ENCODE measurements at regions not wholly inside any gene's neighbourhood (a gene's known extent, or its start where the extent isn't known, plus 50 kb on each side); places are given as distances from the start of the nearest gene placed in this dataset.

DNA sequence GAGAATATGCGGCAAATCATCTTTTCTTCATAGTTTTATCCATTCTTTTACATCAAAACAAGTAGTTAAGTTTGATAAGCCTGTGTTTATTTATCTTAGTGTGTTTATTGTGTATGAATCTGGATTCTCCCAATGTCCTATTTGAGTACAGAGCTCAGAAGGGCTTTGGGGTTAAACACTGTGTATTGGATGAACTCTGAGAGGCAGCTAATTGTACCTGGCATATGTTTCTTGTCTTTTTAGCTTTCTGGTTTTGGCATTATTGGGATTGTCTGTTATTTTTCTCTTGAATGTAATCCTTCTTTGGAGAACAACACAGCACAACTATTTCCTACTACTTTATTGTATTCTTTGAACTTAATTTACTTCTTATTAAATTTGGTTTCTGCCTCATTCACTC, 906.9 kb downstream of the ADGRL2 start:
- DNase-seq: no peak

DNA sequence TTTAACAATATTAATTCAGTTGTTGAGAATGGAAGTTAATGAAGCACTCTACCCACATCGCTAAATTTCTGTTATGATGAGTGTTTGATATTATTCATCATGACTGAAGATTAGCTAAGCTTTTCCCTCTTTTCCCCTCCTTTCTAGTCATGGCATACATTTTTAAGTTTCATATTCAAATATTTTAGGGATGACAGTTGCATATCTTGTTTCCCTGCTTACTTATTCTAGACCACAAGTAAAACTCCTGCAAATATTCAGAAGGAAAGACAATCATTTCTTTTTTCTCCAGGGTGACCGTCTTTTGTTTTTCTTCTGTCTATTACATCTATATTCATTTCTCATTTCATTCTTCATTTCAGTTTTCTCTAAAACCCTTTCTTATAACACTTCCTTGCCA, 906.0 kb downstream of the ADGRL2 start:
- DNase-seq: no peak

DNA sequence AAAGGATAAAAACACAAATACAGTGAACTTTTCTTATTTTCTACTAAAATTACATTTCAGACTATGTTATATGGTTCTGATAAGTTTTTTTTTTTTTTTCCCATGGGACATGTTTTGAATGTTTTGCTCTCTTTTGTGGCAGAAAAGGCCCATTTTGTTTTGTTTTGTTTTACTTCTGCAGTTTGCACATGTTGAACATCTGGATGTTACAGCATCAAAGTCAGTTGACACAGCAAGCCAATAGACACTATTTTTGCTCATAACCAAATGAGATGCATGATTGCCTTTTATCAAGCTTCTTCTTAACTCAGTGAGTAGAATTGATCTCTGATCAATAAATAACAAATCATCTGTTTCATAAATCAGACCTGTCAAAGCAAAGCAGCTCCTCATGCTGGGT, 904.2 kb downstream of the ADGRL2 start:
- no peak for DNase-seq

DNA sequence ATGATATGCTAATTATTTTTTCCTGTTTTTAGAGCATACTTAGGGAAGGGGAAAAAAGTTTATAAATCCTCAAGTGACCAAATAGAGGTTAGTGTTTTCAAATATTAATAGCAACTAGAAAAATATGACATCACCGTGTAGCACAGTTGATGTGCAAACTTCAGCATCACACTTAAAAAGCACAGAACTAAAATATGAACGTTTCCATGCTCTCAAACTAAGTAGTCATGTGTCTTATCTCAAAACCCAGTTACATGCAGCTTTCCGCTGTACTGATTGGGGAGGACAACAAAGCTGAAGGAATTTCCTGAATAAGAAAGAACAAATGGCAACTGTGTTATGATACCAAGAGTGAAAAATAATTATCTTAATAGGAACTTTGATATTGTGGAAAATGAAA, 903.7 kb downstream of the ADGRL2 start:
- no peak for DNase-seq

DNA sequence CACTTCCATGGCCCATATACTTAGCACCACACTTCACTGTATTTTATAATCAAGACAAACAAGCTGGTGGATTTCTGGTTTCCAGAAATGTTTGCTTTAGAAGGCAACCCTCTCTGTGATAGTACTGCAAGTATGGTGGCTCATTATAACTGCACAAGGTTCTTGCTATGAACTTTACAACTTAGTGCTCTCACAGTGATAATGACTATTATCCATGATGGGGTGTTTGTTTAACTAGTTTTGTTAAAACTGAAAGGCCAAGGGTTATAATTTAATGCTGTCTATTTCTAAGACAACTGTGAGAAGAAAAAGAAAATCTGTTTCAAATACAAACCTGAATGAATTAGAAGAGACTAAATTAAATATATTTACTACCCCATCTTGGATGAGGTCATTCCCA, 903.2 kb downstream of the ADGRL2 start:
- DNase-seq: no peak

DNA sequence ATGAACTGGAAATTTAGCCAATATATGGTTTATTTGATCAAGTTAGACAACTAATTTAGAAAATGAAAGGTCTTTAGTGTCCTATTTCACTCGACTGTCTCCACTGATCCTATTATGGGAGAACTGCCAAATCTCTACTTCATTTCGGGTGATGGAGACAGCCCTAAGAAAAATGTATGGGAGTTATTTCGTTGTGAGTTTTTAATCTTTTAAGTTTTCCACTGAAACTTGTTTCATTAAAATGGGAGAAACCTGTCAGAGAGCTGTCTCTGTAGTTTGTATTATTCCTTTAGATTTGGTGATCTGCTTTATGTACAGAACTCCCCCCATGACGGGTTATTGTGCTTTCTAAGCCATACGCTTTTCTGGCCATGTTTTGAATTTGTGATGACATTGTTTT, 899.7 kb downstream of the ADGRL2 start:
- DNase-seq: no peak

DNA sequence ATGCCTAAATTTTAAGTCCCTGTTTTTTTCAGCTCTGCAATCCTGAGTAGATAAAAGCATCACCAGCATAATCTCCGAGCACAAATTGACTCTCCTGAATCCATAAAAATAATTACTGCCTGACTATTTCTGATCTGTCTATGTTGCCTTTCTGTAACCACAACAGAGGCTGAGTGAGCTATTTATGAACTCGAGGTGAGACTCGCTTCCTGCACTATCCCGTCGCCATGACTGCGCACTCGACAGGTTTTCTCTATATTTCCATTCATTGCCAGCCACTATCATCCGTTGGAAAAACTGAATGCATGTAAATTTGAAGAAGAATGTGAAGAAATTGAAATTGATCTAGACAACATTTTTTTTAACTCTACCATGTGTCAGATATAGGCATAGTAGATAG, 897.2 kb downstream of the ADGRL2 start:
- no peak for DNase-seq

DNA sequence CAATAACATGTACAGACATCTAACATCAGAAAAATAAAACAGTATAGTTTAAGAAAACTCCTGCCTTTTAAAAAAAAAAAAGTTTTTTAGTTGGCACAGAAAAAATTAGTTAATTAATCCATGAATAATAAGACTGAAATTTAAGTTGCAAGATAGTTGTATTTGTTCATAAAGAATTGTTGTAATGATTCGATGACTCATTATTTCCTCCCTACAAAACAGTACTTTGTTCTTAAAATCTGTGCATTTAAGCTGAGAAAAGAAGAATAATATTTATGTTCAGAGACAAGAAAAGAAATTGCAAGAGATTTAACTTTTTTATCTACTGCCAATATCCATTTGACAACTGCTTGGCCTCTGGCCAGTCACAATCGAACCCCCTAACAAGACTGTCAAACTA, 894.7 kb downstream of the ADGRL2 start:
- DNase-seq: no peak

DNA sequence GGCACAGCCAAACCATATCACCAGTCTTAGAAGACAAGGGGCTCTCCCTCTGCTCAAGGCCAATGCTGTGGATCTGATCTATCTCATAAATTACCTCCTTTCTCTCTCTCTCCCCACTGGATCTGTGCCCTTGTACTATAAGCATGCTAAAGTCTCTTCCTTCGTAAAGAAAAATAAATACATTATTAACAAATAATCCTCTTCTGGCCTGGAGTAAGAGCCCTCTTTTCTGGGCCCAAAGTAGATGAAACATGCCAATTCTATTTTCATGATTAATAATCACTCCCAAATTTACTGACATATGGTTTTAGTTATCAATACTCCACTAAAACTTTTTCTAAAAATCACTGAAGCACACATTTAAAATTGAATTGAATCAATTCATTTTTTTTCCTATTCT, 889.7 kb downstream of the ADGRL2 start:
- no peak for DNase-seq

DNA sequence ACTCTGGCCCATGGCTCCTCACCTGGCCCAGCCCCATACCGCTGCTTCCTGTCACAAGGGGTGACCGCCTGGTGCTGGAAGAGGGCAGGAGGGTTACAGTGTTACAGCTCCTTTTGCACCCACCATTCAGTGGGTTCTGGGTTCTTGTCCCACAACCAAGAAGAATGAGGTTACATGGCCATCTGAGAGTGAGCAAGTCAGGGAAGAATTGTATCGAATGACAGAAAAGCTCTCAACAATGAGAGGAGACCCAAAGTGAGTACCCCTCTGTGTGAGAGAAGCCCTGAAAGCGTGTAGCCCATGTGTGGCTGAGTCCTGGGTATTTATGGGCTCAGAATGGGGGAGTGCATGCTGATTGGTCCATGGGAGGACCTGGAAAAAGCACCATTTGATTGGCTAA, 888.5 kb downstream of the ADGRL2 start:
- DNase-seq: no peak

DNA sequence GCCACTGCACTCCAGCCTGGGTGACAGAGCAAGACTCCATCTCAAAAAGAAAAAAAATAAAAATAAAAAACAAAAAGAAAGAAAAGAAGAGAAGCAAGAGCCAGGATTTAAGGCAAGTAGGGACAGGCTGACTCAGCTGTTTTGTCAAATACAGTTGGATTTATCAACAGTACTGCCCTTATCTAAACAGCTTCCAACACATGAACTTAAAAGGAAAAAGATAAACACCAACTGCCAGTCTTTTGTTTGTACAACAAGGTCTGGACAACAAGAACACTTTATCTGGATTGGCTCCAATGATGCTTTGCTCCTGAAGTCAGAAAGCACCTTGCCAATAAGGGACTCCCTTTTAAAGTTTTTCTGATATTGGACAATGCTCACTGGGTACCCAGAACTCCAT, 886.0 kb downstream of the ADGRL2 start:
- DNase-seq: no peak

DNA sequence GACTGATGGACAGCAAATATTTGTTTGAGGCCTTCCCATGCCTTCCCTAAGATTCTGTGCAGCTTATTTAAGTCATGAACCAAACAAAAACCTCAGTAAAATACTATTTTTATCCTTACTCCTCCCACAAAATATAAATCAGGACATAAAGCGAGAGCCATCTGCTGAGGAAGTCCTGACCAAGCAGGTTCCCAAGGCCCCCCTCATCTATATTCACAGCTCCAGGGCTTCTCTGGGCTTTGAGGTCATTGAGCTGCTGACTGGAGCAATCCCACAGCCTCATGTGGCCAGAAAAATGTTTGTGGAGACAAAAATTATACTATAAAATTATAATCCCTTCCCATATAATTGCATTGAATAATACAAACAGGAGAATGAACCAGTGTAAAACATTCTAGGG, 846.2 kb downstream of the ADGRL2 start:
- DNase-seq: no peak

DNA sequence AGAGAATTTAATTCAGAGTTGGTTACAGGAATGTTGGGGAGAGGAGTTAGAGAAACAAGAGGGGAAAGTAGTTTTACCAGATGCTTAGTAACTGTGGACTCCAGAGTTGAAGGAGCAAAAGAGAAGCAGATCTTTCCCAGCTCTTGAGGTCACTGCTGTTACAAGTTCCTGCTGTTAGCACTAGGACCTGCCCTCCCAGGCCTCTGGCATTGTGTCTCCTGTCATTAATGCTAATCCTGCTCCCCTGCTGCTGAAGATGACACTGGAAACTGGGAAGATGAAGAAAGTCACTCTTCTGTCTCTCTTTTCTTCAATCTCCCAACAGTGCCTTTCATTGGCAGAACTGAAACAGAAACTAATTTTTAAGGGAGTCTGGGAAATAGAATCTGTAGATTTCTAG, 845.6 kb downstream of the ADGRL2 start:
- no peak for DNase-seq

DNA sequence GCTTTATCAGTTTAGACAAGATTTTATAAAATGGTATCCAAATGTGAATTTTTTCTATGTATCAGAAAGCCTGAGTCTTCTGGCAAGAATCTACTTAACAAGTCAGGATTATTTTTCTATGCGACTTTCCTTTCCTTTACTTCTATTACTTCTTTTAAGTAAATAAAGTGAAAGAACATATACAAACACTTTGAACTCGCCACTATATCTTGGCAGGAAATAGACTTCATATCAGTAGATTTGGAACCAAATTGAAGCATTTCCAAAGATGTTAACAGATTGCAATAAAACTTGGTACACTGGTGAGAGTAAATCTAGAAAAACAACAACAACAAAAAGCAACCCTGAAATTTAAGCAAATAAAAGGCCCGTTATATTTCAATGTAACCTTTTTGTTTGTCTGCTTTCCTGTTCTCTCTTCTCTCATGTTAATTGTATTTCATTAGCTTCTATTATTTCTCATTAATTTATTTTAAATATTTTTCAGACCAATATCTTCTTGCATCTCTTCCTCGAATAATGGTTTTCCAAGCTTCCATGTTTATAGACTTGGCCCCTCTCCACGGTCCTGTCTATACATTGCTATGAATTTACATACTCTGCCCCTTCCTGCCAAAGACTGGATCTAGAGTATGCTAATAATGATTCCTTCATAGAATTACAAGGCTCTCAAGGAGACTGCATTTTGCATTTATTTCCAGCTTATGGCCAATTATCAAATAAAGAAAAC, 843.6 kb downstream of the ADGRL2 start:
- no peak for DNase-seq

DNA sequence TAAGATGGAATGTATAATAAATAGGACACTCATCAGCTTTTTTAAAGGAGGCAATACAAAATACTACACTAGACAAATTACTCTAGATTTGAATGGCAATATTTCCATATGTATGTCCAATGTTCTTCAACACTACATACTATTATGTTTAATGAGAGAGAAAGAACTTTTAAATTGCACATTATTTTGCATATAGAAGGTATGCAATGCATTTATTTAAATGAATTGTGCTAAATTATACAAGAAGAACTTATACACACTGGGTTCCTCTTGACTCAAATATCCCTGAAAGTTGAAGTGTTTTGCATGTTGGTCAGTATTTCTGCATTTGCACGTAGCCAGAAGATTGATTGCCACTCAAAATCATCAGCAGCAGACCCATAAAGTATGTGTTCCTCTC, 839.6 kb downstream of the ADGRL2 start:
- no peak for DNase-seq

DNA sequence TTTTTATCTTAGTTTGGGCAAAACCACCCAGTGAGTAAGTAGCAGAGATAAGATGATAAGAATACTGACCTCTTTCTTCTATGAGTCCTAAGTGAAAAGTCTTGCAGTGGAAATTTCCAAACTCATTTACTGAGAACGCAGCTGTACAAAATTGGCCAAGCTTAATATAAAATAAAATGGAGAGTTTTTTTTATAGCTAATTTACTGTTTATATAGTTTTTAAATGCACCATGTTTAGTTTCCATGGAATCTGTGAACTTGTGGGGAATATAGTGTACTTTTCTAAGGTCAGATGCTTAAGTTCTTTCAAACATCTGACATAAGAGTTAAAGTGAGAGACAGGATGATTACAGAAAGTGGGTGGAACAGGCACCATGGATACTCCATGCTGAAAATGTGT, 833.5 kb downstream of the ADGRL2 start:
- DNase-seq: no peak

DNA sequence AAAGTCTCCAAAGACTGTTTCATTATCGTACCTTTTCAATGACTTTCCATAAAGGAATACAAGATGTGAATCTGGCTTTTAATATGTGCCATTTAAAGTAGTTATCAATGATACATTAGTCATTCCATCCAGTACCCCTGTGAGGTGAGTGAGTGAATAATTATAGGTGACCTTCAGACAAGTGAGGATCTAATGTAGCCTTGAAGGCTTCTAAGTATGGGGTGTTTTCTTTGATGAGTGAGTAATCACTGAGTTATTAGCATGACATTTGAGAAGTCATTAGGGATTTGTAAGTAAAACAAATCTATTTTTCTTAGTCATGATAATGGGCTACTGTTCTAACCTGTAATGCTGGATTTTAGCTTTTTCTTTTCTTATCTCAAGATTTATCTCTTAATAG, 831.4 kb downstream of the ADGRL2 start:
- DNase-seq: no peak

DNA sequence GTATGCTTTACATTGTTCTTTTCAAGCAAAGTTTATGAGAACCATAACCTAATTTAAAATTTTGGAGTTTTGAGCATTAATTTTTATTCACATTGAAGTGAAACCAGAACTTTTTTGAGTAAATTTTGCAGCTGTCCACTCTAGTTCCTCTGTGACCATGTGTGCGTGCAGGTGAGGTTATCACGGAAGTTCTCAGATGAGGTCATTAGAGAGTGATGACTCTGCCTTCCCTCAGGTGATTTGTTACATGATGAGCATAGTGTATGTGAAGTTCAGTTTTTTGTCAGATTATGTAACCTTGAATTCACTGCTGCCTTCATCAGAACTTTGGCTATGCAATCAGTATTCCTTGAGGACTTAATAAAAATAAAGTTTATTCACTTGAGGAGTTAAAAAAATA, 828.2 kb downstream of the ADGRL2 start:
- DNase-seq: no peak

DNA sequence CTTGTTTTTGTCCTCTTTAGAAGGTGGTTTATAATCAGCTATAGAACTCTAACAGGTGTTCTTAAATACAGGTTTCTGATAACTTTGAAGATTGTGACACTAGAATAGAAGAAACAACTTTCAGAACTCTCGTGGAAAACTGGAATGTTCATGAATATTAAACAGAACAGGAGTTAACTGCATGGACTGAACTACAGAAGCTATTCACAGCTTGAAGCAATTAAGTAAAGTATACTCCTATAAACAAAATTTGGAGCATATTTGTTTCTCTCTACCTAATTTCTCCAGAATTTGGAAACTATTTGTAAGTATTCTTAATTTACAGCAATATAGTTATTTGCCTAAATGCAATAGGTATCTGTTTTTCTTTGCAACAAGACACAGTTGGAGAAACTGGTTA, 824.8 kb downstream of the ADGRL2 start:
- no peak for DNase-seq

DNA sequence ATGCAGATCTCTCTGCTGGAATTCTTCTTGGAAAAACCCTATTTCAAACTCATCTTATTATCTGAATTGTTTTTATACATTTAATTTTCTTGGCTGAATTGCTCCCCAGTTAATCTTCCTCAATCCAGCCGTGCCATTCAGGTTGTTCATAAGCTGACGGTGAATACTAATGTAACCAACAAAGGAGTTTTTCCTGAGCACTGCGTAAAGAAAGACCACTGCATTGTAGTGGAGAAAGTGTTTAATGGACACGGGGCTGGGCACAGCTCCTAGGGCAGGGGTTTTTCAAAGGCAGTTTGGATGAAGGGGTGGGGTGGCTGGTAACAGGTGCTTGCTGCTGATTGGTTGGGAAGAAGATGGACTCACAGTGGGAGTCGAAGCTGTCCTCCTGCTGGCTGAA, 820.3 kb downstream of the ADGRL2 start:
- DNase-seq: no peak

DNA sequence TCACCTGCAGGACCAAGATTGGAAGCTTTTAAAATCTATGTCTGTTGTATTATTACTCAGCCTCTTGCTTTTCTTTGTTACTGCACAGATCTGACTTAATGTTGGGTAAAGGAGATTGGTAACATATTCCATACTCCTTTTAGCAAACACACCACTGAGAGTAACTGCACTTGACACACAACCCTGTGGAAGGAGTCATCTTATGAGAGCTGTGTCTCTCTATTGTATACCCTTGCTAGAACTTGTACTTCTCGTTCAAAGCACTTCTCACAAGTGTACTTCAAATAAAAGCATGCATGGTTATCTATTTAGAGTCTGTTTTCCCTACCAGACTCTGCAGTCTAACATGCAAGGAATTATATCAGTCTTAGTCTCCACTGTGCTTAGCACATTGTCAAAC, 813.4 kb downstream of the ADGRL2 start:
- no peak for DNase-seq

DNA sequence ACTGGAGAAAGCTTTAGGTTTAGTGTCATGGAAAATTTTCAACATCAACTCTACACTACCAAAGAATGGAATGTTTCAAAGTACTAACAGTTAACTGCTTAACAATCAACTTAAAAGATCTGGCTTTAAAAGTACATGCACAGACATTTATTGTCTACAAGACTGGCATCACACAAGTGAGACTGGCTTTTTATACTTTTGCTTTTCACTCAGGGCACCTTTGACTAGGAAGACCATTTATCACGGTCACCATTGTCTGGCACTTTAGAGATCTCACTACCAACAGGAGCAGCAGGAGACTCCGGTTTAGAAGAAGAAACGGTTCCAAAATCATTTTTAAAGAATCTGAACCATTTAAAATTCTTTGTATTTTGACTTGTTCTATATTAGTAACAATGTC, 812.3 kb downstream of the ADGRL2 start:
- no peak for DNase-seq

DNA sequence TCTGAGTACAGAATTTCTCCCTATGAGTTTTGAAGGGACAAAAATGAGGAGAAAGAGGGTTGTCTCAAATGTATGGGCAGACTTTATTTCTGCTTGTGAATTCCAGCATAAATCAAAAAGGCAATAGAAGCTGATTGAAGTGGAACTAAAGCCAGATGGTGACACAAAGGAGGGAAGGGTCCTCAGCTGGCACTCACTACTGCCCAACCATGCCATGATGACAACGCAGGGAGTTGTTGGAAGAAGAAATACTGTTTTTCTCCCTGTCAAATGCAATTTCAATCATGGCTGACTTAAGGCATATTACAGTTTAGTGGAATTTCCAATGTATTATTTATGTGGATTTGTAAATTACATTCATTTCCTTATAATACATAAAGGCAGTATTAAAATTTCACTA, 805.8 kb downstream of the ADGRL2 start:
- DNase-seq: no peak

DNA sequence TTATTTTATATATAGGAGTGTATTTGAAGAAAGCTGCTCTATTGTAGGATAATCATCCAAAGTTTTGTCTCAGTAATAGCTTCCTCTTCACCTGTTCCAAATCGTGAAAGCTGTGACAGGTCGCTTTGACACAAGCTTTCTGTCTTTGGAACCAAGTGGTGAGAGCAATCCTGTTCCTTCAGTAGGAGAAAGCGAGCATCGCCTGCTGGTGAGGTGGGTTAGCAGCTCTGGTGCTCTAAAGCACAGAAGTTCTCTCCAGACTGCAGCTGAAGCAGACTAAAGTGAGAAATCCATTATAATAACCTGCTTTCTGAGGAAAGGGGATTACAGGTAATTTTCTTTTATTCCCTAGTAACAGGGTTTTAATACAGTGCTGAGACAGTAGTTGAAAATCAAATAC, 803.8 kb downstream of the ADGRL2 start:
- no peak for DNase-seq

DNA sequence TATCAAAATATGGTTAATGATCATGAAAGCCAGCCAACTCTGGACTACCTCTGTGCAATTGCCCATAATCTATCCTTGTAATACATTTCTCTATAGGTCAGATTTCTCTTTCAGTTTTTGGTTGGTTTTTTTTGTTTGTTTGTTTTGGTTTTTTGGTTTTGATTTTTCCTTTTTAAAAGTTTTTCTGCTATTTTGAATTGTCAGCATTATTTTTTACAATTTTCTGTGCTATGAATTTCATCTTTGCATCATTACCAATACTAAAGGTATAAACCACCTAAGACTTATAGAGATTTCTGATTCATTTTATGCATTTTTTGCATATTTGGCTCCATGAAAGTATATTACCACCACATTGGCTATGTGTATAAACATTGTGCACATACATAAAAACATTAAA, 799.6 kb downstream of the ADGRL2 start:
- DNase-seq: no peak

DNA sequence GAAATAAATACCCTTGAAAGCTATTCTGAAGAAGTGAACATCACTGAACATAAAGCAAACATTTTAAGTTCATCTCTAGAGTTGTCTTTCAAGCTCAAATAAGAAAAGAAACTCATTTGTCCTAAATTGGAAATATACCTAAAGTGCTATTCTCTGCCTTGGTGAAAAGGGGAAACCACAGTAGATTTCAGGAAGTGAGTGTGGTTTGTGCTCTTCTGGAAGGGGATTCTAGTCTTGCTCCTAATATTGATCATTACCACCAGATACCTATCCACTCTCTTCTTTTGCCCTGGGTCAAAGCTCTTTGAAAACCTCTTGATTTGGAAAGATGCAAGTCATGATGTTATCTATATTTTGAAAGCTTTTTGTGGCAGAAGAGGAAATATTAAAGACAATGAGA, 798.1 kb downstream of the ADGRL2 start:
- DNase-seq: no peak
